GM11168 (cell line): ENCODE measurements at regions not wholly inside any gene's neighbourhood (a gene's known extent, or its start where the extent isn't known, plus 50 kb on each side); places are given as distances from the start of the nearest gene placed in this dataset.

Experiments used
- in situ Hi-C: fragments of 300-500 bp; cut with MboI; formaldehyde crosslinking; loops from one replicate; pipeline ENCODE4 v1.12.0; 2022; ENCODE audit warnings: low sequenced_read_pairs; ENCODE audit not compliant: unreplicated experiment

GRCh38 chr4:164428561-164428960, 325.4 kb upstream of the SMIM31 start:
- in situ Hi-C loops, result no loop called here

GRCh38 chr4:164438321-164438720, 315.6 kb upstream of the SMIM31 start:
- in situ Hi-C loops, result no loop called here

GRCh38 chr4:164439037-164439436, 314.9 kb upstream of the SMIM31 start:
- in situ Hi-C loops, result no loop called here

- in situ Hi-C loops, result no loop called here
These were observed 313.7 kb upstream of the SMIM31 start for GRCh38 chr4:164440199-164440598.

GRCh38 chr4:164441109-164441508, 312.8 kb upstream of the SMIM31 start:
- in situ Hi-C loops, result no loop called here

- in situ Hi-C loops, result no loop called here
These were observed 311.8 kb upstream of the SMIM31 start for GRCh38 chr4:164442180-164442579.

- in situ Hi-C loops, result no loop called here
These were observed 307.4 kb upstream of the SMIM31 start for GRCh38 chr4:164446516-164446915.

GRCh38 chr4:164461901-164462300, 292.0 kb upstream of the SMIM31 start:
- in situ Hi-C loops, result no loop called here

- in situ Hi-C loops, result no loop called here
These were observed 291.5 kb upstream of the SMIM31 start for GRCh38 chr4:164462471-164462870.

- in situ Hi-C loops, result no loop called here
These were observed 289.6 kb upstream of the SMIM31 start for GRCh38 chr4:164464313-164464712.

GRCh38 chr4:164467493-164467892, 286.4 kb upstream of the SMIM31 start:
- in situ Hi-C loops, result no loop called here

GRCh38 chr4:164481306-164482091, 272.4 kb upstream of the SMIM31 start:
- in situ Hi-C loops, result no loop called here

GRCh38 chr4:164482092-164482404, 271.9 kb upstream of the SMIM31 start:
- in situ Hi-C loops, result no loop called here

GRCh38 chr4:164482758-164483157, 271.2 kb upstream of the SMIM31 start:
- in situ Hi-C loops, result no loop called here

GRCh38 chr4:164483711-164484110, 270.2 kb upstream of the SMIM31 start:
- in situ Hi-C loops, result no loop called here

- in situ Hi-C loops, result no loop called here
These were observed 269.4 kb upstream of the SMIM31 start for GRCh38 chr4:164484551-164484950.

GRCh38 chr4:164485136-164485535, 268.8 kb upstream of the SMIM31 start:
- in situ Hi-C loops, result no loop called here

GRCh38 chr4:164488114-164488513, 265.8 kb upstream of the SMIM31 start:
- in situ Hi-C loops, result no loop called here

GRCh38 chr4:164501074-164501473, 252.9 kb upstream of the SMIM31 start:
- in situ Hi-C loops, result no loop called here

GRCh38 chr4:164503874-164504273, 250.1 kb upstream of the SMIM31 start:
- in situ Hi-C loops, result no loop called here

GRCh38 chr4:164508097-164508496, 245.8 kb upstream of the SMIM31 start:
- in situ Hi-C loops, result no loop called here

- in situ Hi-C loops, result no loop called here
These were observed 245.2 kb upstream of the SMIM31 start for GRCh38 chr4:164508771-164509170.
